HG03135 (cell line): ENCODE measurements at regions not wholly inside any gene's neighbourhood (a gene's known extent, or its start where the extent isn't known, plus 50 kb on each side); places are given as distances from the start of the nearest gene placed in this dataset.
"Not testable (repeated sequence)": the region's sequence is repeated elsewhere in the genome, so short reads cannot be mapped to it uniquely, and the experiment has no call there.

Experiments used
- ATAC-seq: cut with Tn5 transposase; IDR thresholded peaks from one replicate; pipeline ENCODE4 v1.9.1; 2021; ENCODE audit warnings: mild to moderate bottlenecking, moderate library complexity; ENCODE audit not compliant: unreplicated experiment

DNA sequence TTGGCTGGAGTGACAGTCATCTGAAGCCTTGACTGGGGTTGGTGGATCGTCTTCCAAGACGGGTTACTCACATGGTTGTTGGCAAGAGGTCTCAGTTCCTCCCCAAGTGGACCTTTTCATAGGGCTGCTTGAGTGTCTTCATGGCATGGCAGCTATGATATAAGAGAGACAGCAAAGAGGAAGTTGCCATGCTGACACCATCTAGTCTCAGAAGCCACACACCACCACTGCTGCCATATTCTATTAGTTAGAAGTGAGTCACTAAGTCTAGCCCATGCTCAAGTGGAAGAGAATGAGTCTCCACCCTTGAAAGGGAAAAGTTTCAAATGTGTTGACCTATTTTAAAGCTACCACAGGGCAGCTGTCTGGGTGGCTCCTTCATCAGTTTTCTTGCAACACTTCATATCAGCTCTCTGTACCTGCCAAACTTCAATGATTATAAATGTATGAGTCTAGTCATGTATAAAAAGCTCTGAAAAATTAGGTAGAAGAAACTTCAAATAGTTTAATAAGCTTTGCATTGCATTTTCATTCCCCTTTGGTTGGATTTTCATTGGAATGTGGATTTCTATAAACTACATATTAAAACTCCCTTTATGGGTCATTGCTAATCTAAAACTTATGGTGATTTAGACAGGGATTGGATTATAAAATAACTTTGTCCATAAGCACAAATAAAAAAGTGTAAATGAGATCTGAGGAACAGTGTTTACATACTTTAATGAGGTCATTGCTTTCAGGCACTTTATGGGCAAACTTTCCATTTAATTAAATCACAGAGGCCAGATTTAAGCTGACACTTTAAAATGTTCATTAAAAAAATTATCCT is 68.0 kb upstream of the ATXN3L start:
- ATAC-seq: no peak

DNA sequence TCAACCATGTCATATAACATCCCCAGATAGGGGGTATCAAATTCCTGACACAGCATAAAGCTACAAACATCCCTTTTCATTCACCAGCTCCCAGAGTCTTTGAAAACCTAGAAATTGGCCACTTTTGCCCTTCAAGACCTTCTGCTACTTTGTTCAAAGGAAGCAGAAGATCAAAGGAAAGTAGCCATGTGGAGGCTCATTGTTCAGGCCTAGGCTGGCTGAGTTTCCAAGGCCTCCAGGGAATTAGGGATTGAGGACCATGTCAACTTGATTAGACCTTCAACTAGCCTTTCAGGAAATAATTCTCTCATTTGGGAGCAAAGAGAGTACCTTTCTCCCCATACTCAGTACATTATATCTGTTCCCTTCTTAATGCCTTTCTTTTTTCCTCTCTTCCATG is 66.8 kb upstream of the ATXN3L start:
- ATAC-seq: no peak

DNA sequence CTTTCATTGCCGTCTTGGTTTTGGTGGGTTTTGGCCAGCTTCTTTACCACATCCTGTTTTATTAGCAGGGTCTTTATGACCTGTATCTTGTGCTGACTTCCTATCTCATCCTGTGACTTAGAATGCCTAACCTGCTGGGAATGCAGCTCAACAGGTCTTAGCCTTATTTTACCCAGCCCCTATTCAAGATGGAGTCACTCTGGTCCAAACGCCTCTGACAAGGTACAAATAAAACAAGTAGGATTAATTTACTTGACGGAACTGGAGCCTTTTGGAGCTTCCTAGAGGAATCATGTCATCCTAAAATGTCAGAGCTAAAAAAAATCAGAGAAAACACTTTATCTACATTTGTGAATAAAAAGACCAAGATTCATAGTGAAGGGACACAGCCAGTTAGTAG is 66.2 kb upstream of the ATXN3L start:
- ATAC-seq: no peak

DNA sequence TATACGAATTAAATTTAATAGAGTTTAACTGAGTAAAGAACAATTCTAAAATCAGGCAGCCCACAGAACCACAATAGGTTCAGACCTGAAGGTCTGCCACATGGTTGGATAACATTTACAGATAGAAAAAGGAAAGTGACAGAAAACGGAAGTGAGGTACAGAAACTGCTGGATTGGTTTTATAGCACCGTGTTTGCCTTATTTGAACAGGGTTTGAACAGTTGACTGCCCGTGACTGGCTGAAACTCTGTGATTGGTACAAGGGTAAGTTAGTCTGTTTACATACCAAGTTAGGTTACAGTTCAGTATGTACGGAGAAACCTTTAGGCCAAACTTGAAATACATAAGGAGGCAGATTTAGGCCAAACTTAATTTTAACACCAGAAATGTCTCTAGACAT is 64.1 kb upstream of the ATXN3L start:
- ATAC-seq: no peak

DNA sequence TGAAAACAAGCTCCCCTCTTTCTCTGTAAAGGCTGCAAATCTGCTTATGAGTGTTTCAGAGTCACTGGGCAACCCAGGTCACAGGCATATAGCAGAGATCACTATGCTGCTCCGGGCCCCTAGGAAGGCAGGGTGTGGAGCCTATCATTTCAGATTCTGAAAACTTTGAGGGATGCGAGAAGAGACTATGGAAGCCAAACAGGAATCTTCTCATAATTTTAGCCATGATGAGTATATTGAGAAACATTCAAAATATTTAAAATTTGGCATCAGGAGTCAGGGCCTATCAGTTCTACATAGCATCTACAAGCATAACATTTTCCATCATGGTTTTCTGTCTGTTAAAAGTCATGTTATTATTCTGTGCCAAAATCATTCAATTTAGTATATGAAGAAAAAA is 61.7 kb upstream of the ATXN3L start:
- ATAC-seq: no peak

DNA sequence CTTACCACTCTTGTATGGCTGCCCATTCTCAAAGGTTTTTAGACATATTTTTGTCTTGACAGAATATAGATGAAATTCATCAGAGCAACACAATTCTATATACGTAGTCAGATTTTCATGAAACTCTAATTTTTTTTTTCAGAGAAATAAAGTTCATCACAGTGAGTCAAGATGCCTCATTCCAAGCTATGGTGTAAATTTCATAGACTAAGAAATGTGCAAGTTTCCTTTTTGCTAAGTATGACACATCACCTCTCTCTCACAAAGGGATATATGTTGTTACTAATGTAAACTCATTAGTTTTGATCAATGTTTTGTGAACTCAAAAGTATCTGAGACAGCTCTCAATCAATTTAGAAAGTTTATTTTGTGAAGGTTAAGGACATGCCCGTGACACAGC is 60.4 kb upstream of the ATXN3L start:
- ATAC-seq: no peak

DNA sequence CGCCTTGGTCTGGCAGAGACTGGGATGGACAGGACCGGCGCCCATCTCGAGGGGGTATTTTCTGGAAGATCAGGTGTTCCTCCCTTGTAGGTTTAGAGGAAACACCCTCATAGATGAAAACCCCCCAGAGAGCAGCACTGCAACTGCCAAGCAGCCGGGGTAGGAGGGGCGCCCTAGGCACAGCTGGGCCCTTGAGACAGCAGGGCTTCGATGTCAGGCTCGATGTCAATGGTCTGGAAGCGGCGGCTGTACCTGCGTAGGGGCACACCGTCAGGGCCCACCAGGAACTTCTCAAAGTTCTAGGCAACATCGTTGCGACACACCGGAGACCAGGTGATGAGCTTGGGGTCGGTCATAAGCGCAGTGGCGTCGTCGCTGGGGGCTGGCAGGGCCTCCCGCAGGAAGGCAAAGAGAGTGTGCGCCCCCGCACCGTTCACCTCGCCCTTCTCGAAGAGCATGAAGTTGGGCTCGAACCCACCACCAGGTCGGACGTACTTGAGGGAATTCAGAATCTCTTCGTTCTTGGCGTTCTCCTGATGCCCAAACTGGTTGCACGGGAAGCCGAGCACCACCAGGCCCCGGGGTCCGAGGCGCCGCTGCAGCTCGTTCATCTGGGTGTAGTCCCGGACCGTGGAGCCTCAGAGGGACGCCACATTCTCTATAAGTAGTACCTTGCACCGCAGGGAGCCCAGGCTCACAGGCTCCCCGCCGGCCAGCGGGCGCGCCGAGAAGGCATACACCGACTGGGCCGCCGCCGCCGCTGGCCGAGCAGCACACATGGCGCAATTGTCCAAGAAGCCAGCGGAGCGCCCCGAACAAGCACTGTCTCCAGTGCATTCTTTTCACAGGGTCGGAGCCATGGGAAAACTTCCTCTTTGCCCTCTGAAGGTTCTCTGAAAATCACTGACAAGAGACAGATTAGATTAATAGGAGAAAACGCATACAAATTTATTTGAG is 59.0 kb upstream of the ATXN3L start:
- not testable (repeated sequence) for ATAC-seq

DNA sequence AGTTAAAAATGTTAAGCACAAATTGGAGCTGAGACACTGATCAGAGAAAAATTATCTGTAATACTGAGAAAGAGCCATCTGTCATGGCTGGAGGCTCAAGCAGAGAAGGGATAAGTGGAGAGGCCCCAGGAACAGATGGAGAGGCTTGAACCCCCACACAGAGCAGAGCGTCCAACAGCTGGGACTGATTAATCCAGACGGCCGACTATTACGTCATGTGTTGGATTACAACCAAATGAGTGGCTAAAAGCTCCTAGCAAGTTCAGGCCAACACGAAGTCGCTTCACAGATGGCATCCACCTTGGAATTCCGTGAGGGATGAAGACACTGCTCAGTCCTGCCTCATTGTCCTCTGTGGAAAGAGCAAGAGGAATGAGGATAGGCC is 57.7 kb upstream of the ATXN3L start:
- no peak for ATAC-seq

DNA sequence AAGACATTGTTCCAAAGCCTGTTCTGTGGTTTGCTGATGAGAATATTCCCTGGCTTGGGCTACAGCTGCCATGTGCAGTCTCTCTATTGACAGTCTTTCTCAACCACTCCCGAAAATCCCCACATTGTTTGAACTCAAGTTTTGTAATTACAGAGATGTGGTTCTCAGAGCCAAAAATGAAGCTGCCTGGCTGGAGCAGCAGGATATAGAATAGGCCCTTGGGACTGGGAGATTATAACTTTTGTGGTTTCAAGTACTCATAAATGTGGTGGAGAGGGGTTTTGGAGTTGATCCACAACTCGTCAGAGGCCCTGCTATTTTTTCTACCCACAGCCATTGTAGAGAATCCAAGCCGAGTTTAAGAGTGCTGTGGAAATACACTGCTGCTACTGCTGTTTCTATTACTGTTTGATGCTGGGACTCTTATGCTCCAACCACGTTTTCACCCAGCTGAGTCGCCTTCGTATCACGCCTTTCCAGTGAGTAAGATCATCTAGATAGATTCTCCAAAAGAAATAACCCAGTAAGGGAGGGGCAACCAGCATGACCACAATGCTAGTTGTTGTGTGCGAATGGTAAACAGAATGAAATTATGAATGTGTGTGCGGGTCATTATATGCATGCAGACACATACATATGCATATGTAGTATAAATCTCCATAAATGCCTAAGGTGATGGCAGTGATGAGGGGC is 57.1 kb upstream of the ATXN3L start:
- ATAC-seq: no peak

DNA sequence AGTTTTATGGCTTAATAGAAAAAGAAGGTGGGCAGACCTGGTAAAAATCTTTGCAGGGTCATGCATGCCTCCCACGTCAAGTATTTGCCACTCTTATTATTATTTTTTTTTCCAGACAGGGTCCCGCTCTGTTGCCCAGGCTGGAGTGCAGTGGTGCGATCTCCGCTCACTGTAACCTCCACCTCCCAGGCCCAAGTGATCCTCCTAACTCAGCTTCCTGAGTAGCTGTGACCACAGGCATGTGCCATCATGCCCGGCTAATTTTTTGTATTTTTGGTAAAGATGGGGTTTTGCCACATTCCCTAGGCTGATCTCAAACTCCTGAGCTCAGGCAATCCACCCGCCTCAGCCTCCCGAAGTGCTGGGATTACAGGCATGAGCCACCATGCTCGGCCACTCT is 55.7 kb upstream of the ATXN3L start:
- not testable (repeated sequence) for ATAC-seq

DNA sequence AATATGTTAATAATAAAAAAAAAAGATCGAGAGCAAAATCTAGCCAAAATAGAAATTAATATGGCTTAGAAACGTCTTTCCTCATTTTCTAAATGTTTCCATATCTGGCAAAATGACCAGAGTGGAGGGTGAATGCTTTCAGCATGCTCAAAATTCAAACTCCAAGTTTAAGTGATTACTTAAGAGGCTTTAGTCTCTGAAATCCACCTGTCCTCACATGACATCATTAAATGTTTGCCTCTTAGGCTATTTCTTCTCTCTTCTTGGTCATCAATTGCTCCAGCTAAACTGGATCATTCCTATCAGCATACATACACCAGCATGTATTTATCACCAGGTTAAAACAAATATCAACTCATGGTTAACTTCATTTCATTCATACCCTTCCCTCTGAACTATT is 54.5 kb upstream of the ATXN3L start:
- no peak for ATAC-seq

DNA sequence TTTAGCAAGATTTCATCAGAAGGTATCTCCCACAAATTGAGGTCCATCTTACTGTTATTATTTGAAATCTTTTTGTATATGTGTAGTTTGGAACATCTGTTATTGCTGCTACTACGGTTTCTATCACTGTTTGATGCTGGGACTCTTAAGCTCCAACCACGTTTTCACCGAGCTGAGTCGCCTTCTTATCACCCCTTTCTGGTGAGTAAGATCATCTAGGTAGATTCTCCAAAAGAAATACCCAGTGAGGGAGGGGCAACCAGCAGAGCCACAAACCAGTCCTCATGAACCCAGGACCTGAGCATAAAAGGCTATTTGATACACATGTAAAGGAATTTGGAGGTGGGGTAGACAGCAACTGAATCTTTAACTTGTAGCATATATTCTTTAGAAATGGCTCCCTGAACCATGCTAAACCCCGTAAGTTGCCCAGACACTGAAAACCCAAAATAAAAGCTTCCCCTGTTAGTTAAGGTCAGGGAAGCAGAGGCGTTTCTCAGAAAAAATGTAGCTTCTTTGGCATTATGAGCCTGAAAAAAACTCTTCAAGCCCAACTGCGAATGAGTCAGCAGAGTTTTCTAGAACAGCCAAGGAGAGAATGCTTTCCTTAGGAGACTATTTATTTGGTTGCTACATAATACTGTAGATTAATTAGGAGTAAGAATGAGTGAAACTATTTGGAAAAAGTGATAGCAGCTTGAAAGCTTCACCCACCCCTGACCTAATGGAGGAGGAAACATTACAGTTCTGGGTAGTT is 53.8 kb upstream of the ATXN3L start:
- no peak for ATAC-seq

DNA sequence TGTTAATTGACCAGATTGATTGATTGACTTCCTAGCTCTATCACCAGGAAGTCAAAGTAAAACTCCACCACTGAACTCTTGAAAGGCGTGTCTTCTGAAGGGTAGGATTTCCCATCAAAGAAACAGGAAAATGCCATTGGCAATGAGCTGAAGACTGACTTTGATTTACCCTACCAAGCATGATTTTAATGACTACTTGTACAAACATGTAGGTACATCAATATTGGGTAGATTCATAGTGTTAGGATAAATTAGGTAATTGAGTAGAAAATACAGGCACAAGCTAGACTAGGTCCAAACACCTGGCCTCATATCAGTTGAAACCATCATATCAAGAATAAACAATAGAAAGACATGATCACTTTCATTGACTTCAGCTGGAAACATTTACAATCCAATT is 53.2 kb upstream of the ATXN3L start:
- no peak for ATAC-seq

DNA sequence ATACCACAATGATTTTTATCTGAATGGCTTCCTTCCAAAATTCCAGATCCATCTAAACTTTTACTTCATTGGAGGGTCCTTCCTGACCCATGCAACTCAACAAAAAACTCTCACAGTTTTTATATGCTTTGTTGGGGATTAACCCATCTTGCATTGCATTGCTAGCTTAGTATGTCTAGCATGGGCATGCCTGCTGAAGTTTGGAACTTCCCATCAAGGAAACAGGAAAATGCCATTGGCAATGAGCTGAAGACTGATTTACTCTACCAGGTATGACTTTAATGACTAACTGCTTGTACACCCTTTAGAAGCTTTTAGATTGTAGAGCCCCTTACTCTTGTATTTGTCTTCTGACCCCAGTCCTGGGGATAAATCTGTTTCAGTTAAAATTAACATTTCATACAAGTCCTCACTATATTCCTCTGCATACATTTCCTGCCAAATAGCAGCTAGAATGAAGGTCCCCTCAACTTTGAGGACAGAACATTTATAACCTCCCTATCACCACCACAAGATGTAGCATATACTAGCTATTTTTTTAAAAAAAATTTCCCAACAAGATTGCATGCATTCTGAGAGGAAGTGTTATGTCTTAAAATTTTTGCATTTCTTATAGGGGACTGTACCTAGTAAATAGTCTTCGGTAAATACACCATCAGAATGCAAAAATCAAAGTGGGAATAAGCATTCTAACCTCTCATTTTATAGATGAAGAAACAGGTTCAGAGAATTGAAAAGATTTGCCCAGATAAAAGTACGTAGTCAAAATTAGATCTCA is 52.5 kb upstream of the ATXN3L start:
- ATAC-seq: no peak

DNA sequence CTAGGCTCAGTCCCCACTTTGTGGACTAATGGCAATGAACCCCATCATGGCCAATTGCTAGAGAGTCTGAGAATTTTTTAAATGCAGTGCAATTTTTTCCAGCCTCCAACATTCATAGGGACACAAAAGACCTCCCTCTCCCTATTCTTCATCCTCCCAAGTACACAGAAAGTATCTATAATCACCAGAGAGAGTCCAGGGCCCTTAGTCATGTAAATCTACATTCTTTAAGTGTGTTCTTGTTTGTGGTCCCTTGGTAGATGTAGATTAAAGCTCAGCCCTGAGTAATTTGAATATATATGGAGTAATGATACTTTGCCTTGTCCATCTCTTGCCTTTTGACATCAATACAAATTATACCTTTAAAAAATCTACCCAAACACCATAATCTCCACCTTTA is 51.3 kb upstream of the ATXN3L start:
- no peak for ATAC-seq

DNA sequence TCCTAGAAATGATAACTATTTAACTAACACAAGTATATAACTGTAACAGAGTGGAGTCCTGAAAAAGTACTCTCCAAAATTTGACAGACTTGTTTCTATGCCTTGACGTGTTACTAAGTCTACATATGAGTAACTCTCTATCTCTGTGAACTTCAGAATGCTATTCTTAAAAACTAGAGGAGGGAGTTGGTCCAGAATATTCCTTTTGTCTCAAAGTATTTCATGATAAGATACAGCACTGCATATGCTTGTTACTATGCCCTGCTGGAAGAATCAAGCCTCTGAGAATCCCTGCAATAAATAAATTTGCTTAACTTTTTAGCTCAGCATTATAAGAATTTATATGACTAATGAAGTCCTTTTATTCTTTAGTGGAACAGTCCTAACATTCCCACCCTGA is 50.9 kb upstream of the ATXN3L start:
- no peak for ATAC-seq
